H9 (cell line): ENCODE measurements at regions not wholly inside any gene's neighbourhood (a gene's known extent, or its start where the extent isn't known, plus 50 kb on each side); places are given as distances from the start of the nearest gene placed in this dataset.

ENCODE experiments used
- DNase-seq: peaks from one replicate; pipeline ENCODE4 v3.0.0-alpha.2; 2017
- H2AFZ ChIP-seq: one replicate; pipeline ENCODE4 v1.6.1; 2013; ENCODE audit warnings: mild to moderate bottlenecking, low read length, control low read depth, moderate library complexity
- H2AK5ac ChIP-seq: 2 replicates; pipeline ENCODE4 v1.6.1; 2013; ENCODE audit warnings: low read length, control low read depth, mixed read lengths; ENCODE audit not compliant: insufficient read length
- H2BK120ac ChIP-seq: one replicate; pipeline ENCODE4 v1.6.1; 2013; ENCODE audit warnings: low read depth, mild to moderate bottlenecking, low read length, control low read depth, inconsistent platforms; ENCODE audit not compliant: poor library complexity, severe bottlenecking
- H2BK12ac ChIP-seq: 2 replicates; pipeline ENCODE4 v1.6.1; 2013; ENCODE audit warnings: low read length, control low read depth, mixed read lengths, low read depth; ENCODE audit not compliant: insufficient read length
- H2BK15ac ChIP-seq: 2 replicates; pipeline ENCODE4 v1.6.1; 2013; ENCODE audit warnings: low read depth, low read length, control low read depth
- H2BK20ac ChIP-seq: one replicate; pipeline ENCODE4 v1.6.1; 2013; ENCODE audit warnings: low read depth, mild to moderate bottlenecking, low read length, control low read depth, inconsistent platforms; ENCODE audit not compliant: poor library complexity, severe bottlenecking
- H2BK5ac ChIP-seq: 2 replicates; pipeline ENCODE4 v1.6.1; 2013; ENCODE audit warnings: low read length, control low read depth, mixed read lengths; ENCODE audit not compliant: insufficient read length
- H3K14ac ChIP-seq: 2 replicates; pipeline ENCODE4 v1.6.1; 2013; ENCODE audit warnings: low read length, control low read depth; ENCODE audit not compliant: insufficient read depth
- H3K18ac ChIP-seq: 2 replicates; pipeline ENCODE4 v1.6.1; 2013; ENCODE audit warnings: low read depth, mild to moderate bottlenecking, mixed read lengths, low read length, control low read depth; ENCODE audit not compliant: insufficient read length
- H3K23ac ChIP-seq: 2 replicates; pipeline ENCODE4 v1.6.1; 2013; ENCODE audit warnings: low read length, control low read depth, mixed read lengths, low read depth; ENCODE audit not compliant: insufficient read length
- H3K23me2 ChIP-seq: 2 replicates; pipeline ENCODE4 v1.6.1; 2013; ENCODE audit warnings: low read depth, mild to moderate bottlenecking, mixed read lengths, low read length, control low read depth; ENCODE audit not compliant: insufficient read length, poor library complexity, severe bottlenecking
- H3K27ac ChIP-seq: 2 replicates; pipeline ENCODE4 v1.5.1; 2013; ENCODE audit warnings: low read length, control low read depth, mixed read lengths, low read depth; ENCODE audit not compliant: insufficient read length
- H3K27me3 ChIP-seq: 2 replicates; pipeline ENCODE4 v1.6.1; 2013; ENCODE audit warnings: low read length, control low read depth, inconsistent platforms; ENCODE audit not compliant: insufficient read depth
- H3K4ac ChIP-seq: 2 replicates; pipeline ENCODE4 v1.6.1; 2013; ENCODE audit warnings: low read depth, mild to moderate bottlenecking, control low read depth, inconsistent platforms, low read length, moderate library complexity
- H3K4me1 ChIP-seq: 2 replicates; pipeline ENCODE4 v1.6.1; 2013; ENCODE audit warnings: low read length, control low read depth, inconsistent platforms; ENCODE audit not compliant: insufficient read depth
- H3K4me2 ChIP-seq: 2 replicates; pipeline ENCODE4 v1.6.1; 2013; ENCODE audit warnings: low read length, control low read depth, mixed read lengths; ENCODE audit not compliant: insufficient read length, insufficient read depth
- H3K56ac ChIP-seq: 2 replicates; pipeline ENCODE4 v1.6.1; 2013; ENCODE audit warnings: low read depth, mild to moderate bottlenecking, mixed read lengths, low read length, control low read depth; ENCODE audit not compliant: insufficient read length
- H3K79me1 ChIP-seq: 2 replicates; pipeline ENCODE4 v1.6.1; 2013; ENCODE audit warnings: low read depth, mild to moderate bottlenecking, moderate library complexity, low read length, control low read depth, inconsistent platforms; ENCODE audit not compliant: insufficient read depth, poor library complexity, severe bottlenecking
- H3K79me2 ChIP-seq: 2 replicates; pipeline ENCODE4 v1.6.1; 2013; ENCODE audit warnings: low read length, control low read depth, inconsistent platforms; ENCODE audit not compliant: insufficient read depth
- H3K9ac ChIP-seq: 2 replicates; pipeline ENCODE4 v1.6.1; 2013; ENCODE audit warnings: low read length, control low read depth, mixed read lengths; ENCODE audit not compliant: insufficient read length; ENCODE audit errors: extremely low read depth
- H3K9me3 ChIP-seq: one replicate; pipeline ENCODE4 v1.6.1; 2013; ENCODE audit warnings: low read depth, low read length, inconsistent platforms; ENCODE audit not compliant: control insufficient read depth
- H3T11ph ChIP-seq: one replicate; pipeline ENCODE4 v1.6.1; 2013; ENCODE audit warnings: mild to moderate bottlenecking, low read length, control low read depth, inconsistent platforms
- H4K20me1 ChIP-seq: one replicate; pipeline ENCODE4 v1.6.1; 2013; ENCODE audit not compliant: control insufficient read depth, insufficient read length, insufficient read depth
- H4K5ac ChIP-seq: 2 replicates; pipeline ENCODE4 v1.6.1; 2013; ENCODE audit warnings: low read depth, mild to moderate bottlenecking, mixed read lengths, low read length, control low read depth; ENCODE audit not compliant: insufficient read length
- H4K8ac ChIP-seq: replicated peaks from 2 replicates; pipeline ENCODE4 v1.6.1; 2013; ENCODE audit warnings: low read length, control low read depth, mixed read lengths, low read depth; ENCODE audit not compliant: insufficient read length
- H4K91ac ChIP-seq: 2 replicates; pipeline ENCODE4 v1.6.1; 2013; ENCODE audit warnings: low read depth, mild to moderate bottlenecking, moderate library complexity, mixed read lengths, low read length, control low read depth; ENCODE audit not compliant: insufficient read length
- H3K27ac Mint-ChIP-seq, 3 experiments: 2 replicates in 2 of 3; 3 replicates in 1 of 3; pipeline ENCODE4 v1.8.0; 2020 to 2021; ENCODE audit warnings: mixed read lengths in 3 of 3, mild to moderate bottlenecking in 1 of 3, moderate library complexity in 1 of 3
- H3K27me3 Mint-ChIP-seq: 2 replicates; pipeline ENCODE4 v1.8.0; 2021; ENCODE audit warnings: low read depth, mild to moderate bottlenecking, moderate library complexity, mixed read lengths
- H3K36me3 Mint-ChIP-seq, 3 experiments: 2 replicates in 2 of 3; 3 replicates in 1 of 3; pipeline ENCODE4 v1.8.0; 2020 to 2021; ENCODE audit warnings: low read depth in 3 of 3, mixed read lengths in 3 of 3; ENCODE audit not compliant: insufficient read depth in 1 of 3
- H3K4me1 Mint-ChIP-seq, 2 experiments: 2 replicates each; pipeline ENCODE4 v1.8.0; 2020; ENCODE audit warnings: mixed read lengths in 2 of 2
- H3K4me3 Mint-ChIP-seq, 2 experiments: 2 replicates in 1 of 2; 3 replicates in 1 of 2; pipeline ENCODE4 v1.8.0; 2020 to 2021; ENCODE audit warnings: mild to moderate bottlenecking in 2 of 2, mixed read lengths in 2 of 2, moderate library complexity in 1 of 2
- H3K9me3 Mint-ChIP-seq, 2 experiments: 2 replicates in 1 of 2; 3 replicates in 1 of 2; pipeline ENCODE4 v1.8.0; 2020; ENCODE audit warnings: mild to moderate bottlenecking in 2 of 2, mixed read lengths in 2 of 2, moderate library complexity in 1 of 2
- WGBS: extraction: QIAGEN DNeasy Blood & Tissue Kit; methylation state at CpG from one replicate; pipeline ENCODE4 v1.1.7; 2013; ENCODE audit warnings: missing lambda C conversion rate, low lambda C conversion rate, mixed read lengths; ENCODE audit not compliant: insufficient read length; ENCODE audit errors: extremely low coverage; 5-methylcytosine and 5-hydroxymethylcytosine counted together
- TF ChIP-seq, protein P1 (sequence below): fragments of 200-600 bp; sonication (generic); conservative IDR thresholded peaks from 3 replicates; pipeline ENCODE4 v1.8.0; 2021; ENCODE audit warnings: antibody characterized with exemption, mild to moderate bottlenecking

DNA sequence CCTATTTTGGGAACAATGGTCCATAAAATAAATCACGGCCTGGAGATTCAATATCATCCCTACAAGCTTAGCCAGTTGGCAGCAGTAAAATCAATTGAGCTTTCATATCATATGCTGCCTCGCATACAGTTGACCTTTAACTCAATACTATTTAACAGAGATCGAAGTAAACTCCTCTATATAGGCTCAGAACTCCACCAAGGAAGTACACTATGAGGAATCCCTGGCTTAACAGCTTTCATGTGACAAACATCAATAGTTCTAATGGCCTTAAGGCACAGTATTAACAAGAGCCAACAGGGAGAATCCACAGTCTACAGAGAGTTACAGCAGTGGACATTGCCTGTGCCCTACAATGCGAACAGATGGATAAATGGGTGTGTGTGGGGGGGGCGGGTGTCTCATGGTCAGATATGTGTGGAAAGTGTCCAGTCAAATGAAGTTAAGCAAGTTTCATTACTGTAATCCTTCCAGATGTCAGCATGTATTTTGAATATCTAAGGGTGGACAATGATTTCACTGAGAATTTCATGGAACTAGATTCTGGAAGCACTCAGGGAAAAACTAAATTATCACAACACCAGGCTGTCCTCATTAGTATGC is 98.2 kb upstream of the FAM9B start:
- no peak overlapping the region for H3K56ac ChIP-seq
- H3K79me1 ChIP-seq: no peaks in the 10 kb centered on the region
- H2BK5ac ChIP-seq: no peak overlapping the region
- no peaks in the 10 kb centered on the region for H3K23me2 ChIP-seq
- peaks cover 4% of the 10 kb centered on the region for H3K9me3 ChIP-seq
- no peak overlapping the region for H3K23ac ChIP-seq
- H3T11ph ChIP-seq: no peak overlapping the region
- peaks cover 10 to 63% of the 10 kb centered on the region in 2 experiments for H3K9me3 Mint-ChIP-seq
- no peak overlapping the region for H4K5ac ChIP-seq
- no peak overlapping the region for H3K4ac ChIP-seq
- DNase-seq: no peak
- no peak overlapping the region for H3K4me3 Mint-ChIP-seq
- WGBS: no CpG with 5 or more reads among the region's 5 CpGs
- H3K27ac Mint-ChIP-seq: no peak overlapping the region
- no peak overlapping the region for H3K14ac ChIP-seq
- no peak overlapping the region for H2AK5ac ChIP-seq
- no peak overlapping the region for H2AFZ ChIP-seq
- TF ChIP-seq, protein P1, sequence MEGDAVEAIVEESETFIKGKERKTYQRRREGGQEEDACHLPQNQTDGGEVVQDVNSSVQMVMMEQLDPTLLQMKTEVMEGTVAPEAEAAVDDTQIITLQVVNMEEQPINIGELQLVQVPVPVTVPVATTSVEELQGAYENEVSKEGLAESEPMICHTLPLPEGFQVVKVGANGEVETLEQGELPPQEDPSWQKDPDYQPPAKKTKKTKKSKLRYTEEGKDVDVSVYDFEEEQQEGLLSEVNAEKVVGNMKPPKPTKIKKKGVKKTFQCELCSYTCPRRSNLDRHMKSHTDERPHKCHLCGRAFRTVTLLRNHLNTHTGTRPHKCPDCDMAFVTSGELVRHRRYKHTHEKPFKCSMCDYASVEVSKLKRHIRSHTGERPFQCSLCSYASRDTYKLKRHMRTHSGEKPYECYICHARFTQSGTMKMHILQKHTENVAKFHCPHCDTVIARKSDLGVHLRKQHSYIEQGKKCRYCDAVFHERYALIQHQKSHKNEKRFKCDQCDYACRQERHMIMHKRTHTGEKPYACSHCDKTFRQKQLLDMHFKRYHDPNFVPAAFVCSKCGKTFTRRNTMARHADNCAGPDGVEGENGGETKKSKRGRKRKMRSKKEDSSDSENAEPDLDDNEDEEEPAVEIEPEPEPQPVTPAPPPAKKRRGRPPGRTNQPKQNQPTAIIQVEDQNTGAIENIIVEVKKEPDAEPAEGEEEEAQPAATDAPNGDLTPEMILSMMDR: no peak
- peaks cover 11% of the 10 kb centered on the region in 2 experiments for H3K4me1 Mint-ChIP-seq
- H2BK20ac ChIP-seq: no peak overlapping the region
- no peak overlapping the region for H3K4me2 ChIP-seq
- H4K91ac ChIP-seq: no peak overlapping the region
- no peak overlapping the region for H2BK15ac ChIP-seq
- H3K27me3 ChIP-seq: no peaks in the 10 kb centered on the region
- no peak overlapping the region for H3K9ac ChIP-seq
- no peak overlapping the region for H2BK120ac ChIP-seq
- H3K36me3 Mint-ChIP-seq: peaks cover 5 to 16% (median 8%) of the 10 kb centered on the region in 3 experiments
- no peak overlapping the region for H3K18ac ChIP-seq
- H3K27me3 Mint-ChIP-seq: peaks cover 3% of the 10 kb centered on the region; the same call in 1 of the 2 replicates
- H4K8ac ChIP-seq: no peak overlapping the region
- H3K79me2 ChIP-seq: no peaks in the 10 kb centered on the region
- no peak overlapping the region for H3K27ac ChIP-seq
- H2BK12ac ChIP-seq: no peak overlapping the region
- H4K20me1 ChIP-seq: no peaks in the 10 kb centered on the region
- H3K4me1 ChIP-seq: peaks cover 2% of the 10 kb centered on the region; the same call in 1 of the 2 replicates
